ENCODE measurements at regions not wholly inside any gene's neighbourhood (a gene's known extent, or its start where the extent isn't known, plus 50 kb on each side); places are given as distances from the start of the nearest gene placed in this dataset.
A peak's percentile ranks its signal among the peaks of the same experiment; 100 is the strongest.

GRCh38 chr11:130645164-130645842, 196.9 kb downstream of the ADAMTS15 start:
- H3K27ac ChIP-seq = peak overlapping the region; percentile 37 to 68
- TF ChIP-seq POLR2AphosphoS5 (IDR thresholded peaks at IDR 0.05) (no peak), POLR2A (IDR thresholded peaks at IDR 0.05) (no peak), CTCF (IDR thresholded peaks at IDR 0.05) (no peak)
- DNase-seq (ENCODE audit: low spot score in 2 of 2) = no peak
- H3K4me1 ChIP-seq = peaks cover 0 to 4% of the 10 kb centered on the region in 2 donors
- no peaks in the 10 kb centered on the region for H3K9me3 ChIP-seq
- H3K4me3 ChIP-seq = no peak overlapping the region
- no peaks in the 10 kb centered on the region for H3K36me3 ChIP-seq
- intact Hi-C loops (cut with DNase I; ENCODE audit: low total_unique reads) = no loop called here
- H3K27me3 ChIP-seq = no peaks in the 10 kb centered on the region

GRCh38 chr11:130645843-130646197, 197.4 kb downstream of the ADAMTS15 start:
- peaks cover 0 to 4% of the 10 kb centered on the region in 2 donors for H3K4me1 ChIP-seq
- H3K27ac ChIP-seq = peak overlapping the region; percentile 37 to 68
- no peak for DNase-seq (ENCODE audit: low spot score in 2 of 2)
- TF ChIP-seq CTCF (IDR thresholded peaks at IDR 0.05) (no peak), POLR2AphosphoS5 (IDR thresholded peaks at IDR 0.05) (no peak), POLR2A (IDR thresholded peaks at IDR 0.05) (no peak)
- no peak overlapping the region for H3K4me3 ChIP-seq
- intact Hi-C loops (cut with DNase I; ENCODE audit: low total_unique reads) = no loop called here
- no peaks in the 10 kb centered on the region for H3K27me3 ChIP-seq
- no peaks in the 10 kb centered on the region for H3K9me3 ChIP-seq
- H3K36me3 ChIP-seq = no peaks in the 10 kb centered on the region

- H3K4me1 ChIP-seq = peaks cover 0 to 4% of the 10 kb centered on the region in 2 donors
- no peak for DNase-seq (ENCODE audit: low spot score in 2 of 2)
- H3K27ac ChIP-seq = peak overlapping the region; percentile 68 to 87
- H3K4me3 ChIP-seq = no peak overlapping the region
- no peaks in the 10 kb centered on the region for H3K9me3 ChIP-seq
- no peaks in the 10 kb centered on the region for H3K27me3 ChIP-seq
- H3K36me3 ChIP-seq = no peaks in the 10 kb centered on the region
- TF ChIP-seq POLR2AphosphoS5 (IDR thresholded peaks at IDR 0.05) (no peak), CTCF (IDR thresholded peaks at IDR 0.05) (no peak), POLR2A (IDR thresholded peaks at IDR 0.05) (no peak)
- intact Hi-C loops (cut with DNase I; ENCODE audit: low total_unique reads) = no loop called here
Observed at GRCh38 chr11:130646881-130647280, 198.4 kb downstream of the ADAMTS15 start.

GRCh38 chr11:130647371-130647770, 198.9 kb downstream of the ADAMTS15 start:
- H3K36me3 ChIP-seq = no peaks in the 10 kb centered on the region
- TF ChIP-seq POLR2AphosphoS5 (IDR thresholded peaks at IDR 0.05) (no peak), CTCF (IDR thresholded peaks at IDR 0.05) (no peak), POLR2A (IDR thresholded peaks at IDR 0.05) (no peak)
- H3K4me1 ChIP-seq = peaks cover 0 to 4% of the 10 kb centered on the region in 2 donors
- peak overlapping the region; percentile 68 to 87 for H3K27ac ChIP-seq
- DNase-seq (ENCODE audit: low spot score in 2 of 2) = no peak
- no peaks in the 10 kb centered on the region for H3K9me3 ChIP-seq
- no peaks in the 10 kb centered on the region for H3K27me3 ChIP-seq
- intact Hi-C loops (cut with DNase I; ENCODE audit: low total_unique reads) = no loop called here
- no peak overlapping the region for H3K4me3 ChIP-seq

- no peaks in the 10 kb centered on the region for H3K27me3 ChIP-seq
- DNase-seq (ENCODE audit: low spot score in 2 of 2) = no peak
- peak overlapping the region in 1 of 2 donors; percentile 87 for H3K27ac ChIP-seq
- intact Hi-C loops (cut with DNase I; ENCODE audit: low total_unique reads) = no loop called here
- H3K9me3 ChIP-seq = no peaks in the 10 kb centered on the region
- TF ChIP-seq POLR2AphosphoS5 (IDR thresholded peaks at IDR 0.05) = no peak
- TF ChIP-seq POLR2A (IDR thresholded peaks at IDR 0.05) = no peak
- TF ChIP-seq CTCF (IDR thresholded peaks at IDR 0.05) = no peak
- H3K4me1 ChIP-seq = peaks cover 10 to 14% of the 10 kb centered on the region in 2 donors
- no peaks in the 10 kb centered on the region for H3K36me3 ChIP-seq
- no peak overlapping the region for H3K4me3 ChIP-seq
Observed at GRCh38 chr11:130649801-130650200, 201.4 kb downstream of the ADAMTS15 start.
